Adrenal gland (tissue), 9 donors: ENCODE measurements at regions not wholly inside any gene's neighbourhood (a gene's known extent, or its start where the extent isn't known, plus 50 kb on each side); places are given as distances from the start of the nearest gene placed in this dataset.

Source experiments
- DNase-seq, 7 donors: peaks; one replicate each; pipeline ENCODE4 v3.0.0-alpha.2; 2019 to 2020
- H3K27ac ChIP-seq, 5 donors: fragments of 200-600 bp; sonication (generic) in 4 of 5; 1 replicate in 3 of 5; 2 replicates in 2 of 5; pipeline versions ENCODE4 v1.5.1 to v1.8.0; 2016 to 2020; ENCODE audit warnings: mild to moderate bottlenecking in 1 of 5
- H3K27me3 ChIP-seq: fragments of 200-600 bp; 2 replicates; pipeline ENCODE4 v1.8.0; 2021
- H3K36me3 ChIP-seq, 2 donors: fragments of 200-600 bp; replicated peaks in 1 of 2; 1 replicate in 1 of 2; 2 replicates in 1 of 2; pipeline versions ENCODE4 v1.5.1 to v1.8.0; 2018 to 2022
- H3K4me1 ChIP-seq, 2 donors: fragments of 200-600 bp; replicated peaks in 1 of 2; 1 replicate in 1 of 2; 2 replicates in 1 of 2; pipeline versions ENCODE4 v1.5.1 to v1.8.0; 2018 to 2021
- H3K4me3 ChIP-seq, 4 donors: fragments of 200-600 bp; sonication (generic) in 3 of 4; one replicate each; pipeline ENCODE4 v1.5.1; 2016 to 2018
- H3K9me3 ChIP-seq, 3 donors: fragments of 200-600 bp; sonication (generic) in 1 of 3; replicated peaks in 1 of 3; 1 replicate in 2 of 3; 2 replicates in 1 of 3; pipeline versions ENCODE4 v1.5.1 to v1.8.0; 2016 to 2021
- POLR2A ChIP-seq, 2 donors: fragments of 450-650 bp; IDR thresholded peaks; one replicate each; pipeline ENCODE4 v1.6.1; 2017; ENCODE audit warnings: antibody characterized with exemption in 2 of 2, mild to moderate bottlenecking in 2 of 2, moderate library complexity in 1 of 2
- whole genome bisulfite sequencing, 4 donors: extraction: QIAGEN DNeasy Blood & Tissue Kit in 2 of 4; methylation state at CpG; one replicate each; pipeline versions ENCODE4 v1.1.5 to v1.1.7; 2013 to 2017; 5-methylcytosine and 5-hydroxymethylcytosine counted together
- intact Hi-C, 2 donors: fragments of 100-400 bp; cut with DNase I; formaldehyde crosslinking; loops; one replicate each; pipeline versions ENCODE4 v1.14.1 to v1.15.0; 2022 to 2023
- TF ChIP-seq, protein P1 (sequence below), 6 experiments: fragments of 450-650 bp in 4 of 6; fragments of 200-600 bp in 2 of 6; sonication (generic) in 1 of 6; IDR thresholded peaks; 1 replicate in 5 of 6; 2 replicates in 1 of 6; pipeline versions ENCODE4 v1.5.1 to v1.8.0; 2016 to 2021; ENCODE audit warnings: antibody characterized with exemption in 6 of 6, mild to moderate bottlenecking in 2 of 6, moderate library complexity in 1 of 6
- donor health status: healthy with polysubstance abuse.
- donor health status: Bipolar disorder and iron deficiency.
- donor health status: DM: yes; HTN: yes; CAD: no.
- donor health status: DM: no; HTN: no; CAD: no.
- donor health status: DM: no; HTN: no; CAD: no.

DNA sequence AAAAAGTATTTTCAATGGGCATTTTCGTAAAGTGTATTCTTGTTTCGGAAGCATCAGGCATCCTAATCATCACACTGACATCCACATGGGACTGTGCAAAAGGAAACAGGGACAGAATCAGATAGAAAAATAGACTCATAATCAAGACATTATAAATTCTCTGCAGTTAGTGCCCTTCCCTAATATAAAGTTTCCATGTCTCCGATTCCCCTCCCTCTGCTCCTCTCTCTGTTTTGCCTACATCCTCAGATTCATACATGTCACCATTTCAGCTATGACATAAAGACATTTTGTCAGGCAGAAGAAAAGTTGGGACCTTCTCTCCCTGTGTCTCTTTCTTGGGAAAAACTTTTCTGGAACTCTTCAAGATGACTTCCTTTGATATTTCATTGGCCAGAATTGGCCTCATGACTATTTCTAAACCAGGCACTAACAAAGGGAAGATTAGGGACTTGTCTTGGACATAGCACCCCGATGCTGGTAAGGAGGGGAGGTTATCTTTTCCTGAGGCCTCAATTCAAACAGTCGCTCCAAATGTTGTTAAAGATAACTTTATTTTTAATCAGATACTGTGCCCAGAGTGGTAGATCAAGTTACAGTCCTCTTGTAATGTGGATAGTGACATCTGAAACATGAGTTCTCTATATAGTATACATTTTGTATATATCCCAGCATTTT, 212.1 kb upstream of the BTG1 start:
- Histone ChIP-seq H3K36me3 (no peaks in the 10 kb centered on the region), H3K27ac (no peak overlapping the region), H3K4me1 (no peaks in the 10 kb centered on the region), H3K27me3 (no peaks in the 10 kb centered on the region), H3K9me3 (no peaks in the 10 kb centered on the region), H3K4me3 (no peak overlapping the region)
- no peak for DNase-seq
- intact Hi-C loops, result no loop called here
- 88 to 95% (median 94%) methylated on average over 5 of the region's 5 CpGs for WGBS, 4 donors
- TF ChIP-seq POLR2A (IDR thresholded peaks at IDR 0.05), result no peak
- TF ChIP-seq, protein P1, sequence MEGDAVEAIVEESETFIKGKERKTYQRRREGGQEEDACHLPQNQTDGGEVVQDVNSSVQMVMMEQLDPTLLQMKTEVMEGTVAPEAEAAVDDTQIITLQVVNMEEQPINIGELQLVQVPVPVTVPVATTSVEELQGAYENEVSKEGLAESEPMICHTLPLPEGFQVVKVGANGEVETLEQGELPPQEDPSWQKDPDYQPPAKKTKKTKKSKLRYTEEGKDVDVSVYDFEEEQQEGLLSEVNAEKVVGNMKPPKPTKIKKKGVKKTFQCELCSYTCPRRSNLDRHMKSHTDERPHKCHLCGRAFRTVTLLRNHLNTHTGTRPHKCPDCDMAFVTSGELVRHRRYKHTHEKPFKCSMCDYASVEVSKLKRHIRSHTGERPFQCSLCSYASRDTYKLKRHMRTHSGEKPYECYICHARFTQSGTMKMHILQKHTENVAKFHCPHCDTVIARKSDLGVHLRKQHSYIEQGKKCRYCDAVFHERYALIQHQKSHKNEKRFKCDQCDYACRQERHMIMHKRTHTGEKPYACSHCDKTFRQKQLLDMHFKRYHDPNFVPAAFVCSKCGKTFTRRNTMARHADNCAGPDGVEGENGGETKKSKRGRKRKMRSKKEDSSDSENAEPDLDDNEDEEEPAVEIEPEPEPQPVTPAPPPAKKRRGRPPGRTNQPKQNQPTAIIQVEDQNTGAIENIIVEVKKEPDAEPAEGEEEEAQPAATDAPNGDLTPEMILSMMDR (IDR thresholded peaks at IDR 0.05), result no peak

DNA sequence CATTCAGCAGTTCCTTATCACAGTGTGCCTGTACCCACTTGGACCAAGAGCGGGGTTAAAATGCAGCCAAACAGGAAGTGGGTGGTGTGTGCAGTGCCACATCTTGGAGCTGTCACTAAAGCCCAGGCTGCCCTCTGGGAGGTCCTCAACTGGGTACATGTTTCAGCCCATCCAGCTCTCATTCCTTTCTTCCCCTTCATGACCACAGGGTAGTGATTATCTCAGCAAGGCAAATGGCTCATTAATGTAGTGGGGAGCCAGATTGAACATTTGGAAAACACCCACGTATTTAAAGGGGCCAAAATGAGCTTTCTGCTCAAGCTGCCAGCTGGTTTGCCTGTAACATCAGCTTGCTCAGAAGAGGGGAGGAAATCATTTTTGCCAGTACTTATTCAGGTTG, 210.8 kb upstream of the BTG1 start:
- Histone ChIP-seq H3K4me1 (no peaks in the 10 kb centered on the region), H3K36me3 (no peaks in the 10 kb centered on the region), H3K27ac (no peak overlapping the region), H3K9me3 (no peaks in the 10 kb centered on the region), H3K27me3 (no peaks in the 10 kb centered on the region), H3K4me3 (no peak overlapping the region)
- intact Hi-C loops, result no loop called here
- no peak for DNase-seq
- TF ChIP-seq POLR2A (IDR thresholded peaks at IDR 0.05), result no peak
- TF ChIP-seq, protein P1 (IDR thresholded peaks at IDR 0.05), result no peak
- WGBS, 4 donors, result 77 to 81% (median 79%) methylated on average over 2 of the region's 2 CpGs

DNA sequence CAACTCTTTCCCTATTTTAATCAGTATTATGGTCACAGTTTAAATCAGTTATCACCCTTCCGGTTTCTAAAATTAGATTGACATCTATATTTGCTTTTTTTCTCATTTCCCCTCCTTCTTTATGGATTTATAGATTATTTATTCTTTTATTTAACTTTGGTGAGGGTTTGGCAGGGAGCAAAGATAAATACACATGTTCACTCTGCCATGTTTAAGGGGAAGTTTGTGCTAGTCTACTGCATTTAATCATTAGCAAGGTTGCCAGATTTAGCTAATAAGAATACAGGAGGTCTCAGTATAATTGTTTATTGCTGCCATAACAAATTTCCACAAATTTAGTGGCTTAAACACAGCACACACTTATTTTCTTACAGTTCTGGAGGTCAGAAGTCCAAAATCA, 204.0 kb upstream of the BTG1 start:
- TF ChIP-seq POLR2A (IDR thresholded peaks at IDR 0.05), result no peak
- TF ChIP-seq, protein P1 (IDR thresholded peaks at IDR 0.05), result no peak
- H3K9me3 ChIP-seq, result no peaks in the 10 kb centered on the region
- no peak overlapping the region for H3K27ac ChIP-seq
- intact Hi-C loops, result no loop called here
- no peaks in the 10 kb centered on the region for H3K4me1 ChIP-seq
- H3K4me3 ChIP-seq, result no peak overlapping the region
- 90 to 95% (median 92%) methylated on average over 1 of the region's 1 CpG for WGBS, 4 donors
- H3K36me3 ChIP-seq, result no peaks in the 10 kb centered on the region
- H3K27me3 ChIP-seq, result no peaks in the 10 kb centered on the region
- no peak for DNase-seq

DNA sequence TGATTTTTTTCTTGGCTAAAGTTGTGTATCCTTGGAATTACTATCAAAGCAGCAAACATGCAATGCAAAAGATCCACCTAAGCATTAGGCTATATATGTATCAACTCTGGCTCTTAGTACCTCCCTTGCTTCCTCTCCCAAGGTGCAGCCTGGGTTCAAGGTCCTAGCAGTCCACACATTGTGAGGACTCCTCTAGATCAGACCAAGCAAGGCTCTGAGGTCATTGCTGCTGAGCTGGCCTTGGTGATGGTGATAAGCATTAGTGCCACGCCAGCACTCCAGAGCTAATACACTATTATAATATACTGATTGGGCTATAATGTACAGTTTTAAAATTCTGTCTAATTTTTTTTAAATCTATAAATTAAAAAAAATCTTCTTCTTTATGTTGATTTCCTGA, 196.9 kb upstream of the BTG1 start:
- intact Hi-C loops, result no loop called here
- peak in 4 of 7 donors; percentile 21 to 37 (median 30) for DNase-seq
- Histone ChIP-seq H3K4me3 (no peak overlapping the region), H3K9me3 (no peaks in the 10 kb centered on the region), H3K4me1 (no peaks in the 10 kb centered on the region), H3K27ac (no peak overlapping the region), H3K36me3 (no peaks in the 10 kb centered on the region), H3K27me3 (no peaks in the 10 kb centered on the region)
- 42 to 61% (median 58%) methylated on average over 1 of the region's 1 CpG for WGBS, 4 donors
- no peak for TF ChIP-seq POLR2A (IDR thresholded peaks at IDR 0.05)
- TF ChIP-seq, protein P1 (IDR thresholded peaks at IDR 0.05), result no peak
